ENCODE measurements at regions not wholly inside any gene's neighbourhood (a gene's known extent, or its start where the extent isn't known, plus 50 kb on each side); places are given as distances from the start of the nearest gene placed in this dataset.

- H3K4me1 ChIP-seq (ENCODE audit: insufficient read depth, low read length) = peaks cover 44% of the 10 kb centered on the region
- H3K27me3 ChIP-seq (ENCODE audit: insufficient read depth, low read length) = peaks cover 5% of the 10 kb centered on the region
- H3K9me3 ChIP-seq (ENCODE audit: low read depth, low read length) = no peaks in the 10 kb centered on the region
- no peak overlapping the region for H3K4me3 ChIP-seq (ENCODE audit: low read length)
Measured at GRCh38 chr1:181160998-181161870, 72.7 kb downstream of the IER5 start.

- peaks cover 39% of the 10 kb centered on the region for H3K4me1 ChIP-seq (ENCODE audit: insufficient read depth, low read length)
- no peaks in the 10 kb centered on the region for H3K27me3 ChIP-seq (ENCODE audit: insufficient read depth, low read length)
- no peaks in the 10 kb centered on the region for H3K9me3 ChIP-seq (ENCODE audit: low read depth, low read length)
- H3K4me3 ChIP-seq (ENCODE audit: low read length) = no peak overlapping the region
Measured at GRCh38 chr1:181163662-181164061, 75.2 kb downstream of the IER5 start.

GRCh38 chr1:181166377-181167196 lies 78.1 kb downstream of the IER5 start:
- Histone ChIP-seq H3K4me1 (ENCODE audit: insufficient read depth, low read length) (peaks cover 9% of the 10 kb centered on the region), H3K27me3 (ENCODE audit: insufficient read depth, low read length) (no peaks in the 10 kb centered on the region), H3K9me3 (ENCODE audit: low read depth, low read length) (no peaks in the 10 kb centered on the region), H3K4me3 (ENCODE audit: low read length) (no peak overlapping the region)

GRCh38 chr1:181169281-181169865 lies 80.9 kb downstream of the IER5 start:
- H3K27me3 ChIP-seq (ENCODE audit: insufficient read depth, low read length) = no peaks in the 10 kb centered on the region
- H3K4me1 ChIP-seq (ENCODE audit: insufficient read depth, low read length) = peaks cover 5% of the 10 kb centered on the region
- no peaks in the 10 kb centered on the region for H3K9me3 ChIP-seq (ENCODE audit: low read depth, low read length)
- H3K4me3 ChIP-seq (ENCODE audit: low read length) = no peak overlapping the region

- H3K9me3 ChIP-seq (ENCODE audit: low read depth, low read length) = no peaks in the 10 kb centered on the region
- H3K4me3 ChIP-seq (ENCODE audit: low read length) = no peak overlapping the region
- no peaks in the 10 kb centered on the region for H3K27me3 ChIP-seq (ENCODE audit: insufficient read depth, low read length)
- peaks cover 5% of the 10 kb centered on the region for H3K4me1 ChIP-seq (ENCODE audit: insufficient read depth, low read length)
Measured at GRCh38 chr1:181170194-181170593, 81.7 kb downstream of the IER5 start.

GRCh38 chr1:181172082-181172481 lies 83.6 kb downstream of the IER5 start:
- Histone ChIP-seq H3K4me3 (ENCODE audit: low read length) (no peak overlapping the region), H3K4me1 (ENCODE audit: insufficient read depth, low read length) (no peaks in the 10 kb centered on the region), H3K9me3 (ENCODE audit: low read depth, low read length) (no peaks in the 10 kb centered on the region), H3K27me3 (ENCODE audit: insufficient read depth, low read length) (no peaks in the 10 kb centered on the region)

- H3K4me3 ChIP-seq (ENCODE audit: low read length) = no peak overlapping the region
- no peaks in the 10 kb centered on the region for H3K4me1 ChIP-seq (ENCODE audit: insufficient read depth, low read length)
- no peaks in the 10 kb centered on the region for H3K9me3 ChIP-seq (ENCODE audit: low read depth, low read length)
- no peaks in the 10 kb centered on the region for H3K27me3 ChIP-seq (ENCODE audit: insufficient read depth, low read length)
Measured at GRCh38 chr1:181173761-181174447, 85.4 kb downstream of the IER5 start.

GRCh38 chr1:181174861-181175260 lies 86.4 kb downstream of the IER5 start:
- Histone ChIP-seq H3K27me3 (ENCODE audit: insufficient read depth, low read length) (no peaks in the 10 kb centered on the region), H3K4me1 (ENCODE audit: insufficient read depth, low read length) (no peaks in the 10 kb centered on the region), H3K4me3 (ENCODE audit: low read length) (no peak overlapping the region), H3K9me3 (ENCODE audit: low read depth, low read length) (no peaks in the 10 kb centered on the region)

GRCh38 chr1:181175356-181175910 lies 86.9 kb downstream of the IER5 start:
- H3K4me3 ChIP-seq (ENCODE audit: low read length) = no peak overlapping the region
- no peaks in the 10 kb centered on the region for H3K9me3 ChIP-seq (ENCODE audit: low read depth, low read length)
- H3K27me3 ChIP-seq (ENCODE audit: insufficient read depth, low read length) = no peaks in the 10 kb centered on the region
- no peaks in the 10 kb centered on the region for H3K4me1 ChIP-seq (ENCODE audit: insufficient read depth, low read length)

- Histone ChIP-seq H3K4me1 (ENCODE audit: insufficient read depth, low read length) (no peaks in the 10 kb centered on the region), H3K27me3 (ENCODE audit: insufficient read depth, low read length) (no peaks in the 10 kb centered on the region), H3K9me3 (ENCODE audit: low read depth, low read length) (no peaks in the 10 kb centered on the region), H3K4me3 (ENCODE audit: low read length) (no peak overlapping the region)
Measured at GRCh38 chr1:181175955-181176354, 87.5 kb downstream of the IER5 start.

- no peaks in the 10 kb centered on the region for H3K27me3 ChIP-seq (ENCODE audit: insufficient read depth, low read length)
- H3K4me3 ChIP-seq (ENCODE audit: low read length) = no peak overlapping the region
- no peaks in the 10 kb centered on the region for H3K4me1 ChIP-seq (ENCODE audit: insufficient read depth, low read length)
- no peaks in the 10 kb centered on the region for H3K9me3 ChIP-seq (ENCODE audit: low read depth, low read length)
Measured at GRCh38 chr1:181178241-181178879, 89.9 kb downstream of the IER5 start.

GRCh38 chr1:181179279-181179986 lies 90.9 kb downstream of the IER5 start:
- Histone ChIP-seq H3K27me3 (ENCODE audit: insufficient read depth, low read length) (no peaks in the 10 kb centered on the region), H3K9me3 (ENCODE audit: low read depth, low read length) (no peaks in the 10 kb centered on the region)

GRCh38 chr1:181179987-181180365 lies 91.5 kb downstream of the IER5 start:
- no peaks in the 10 kb centered on the region for H3K4me1 ChIP-seq (ENCODE audit: insufficient read depth, low read length)
- H3K9me3 ChIP-seq (ENCODE audit: low read depth, low read length) = no peaks in the 10 kb centered on the region
- no peak overlapping the region for H3K4me3 ChIP-seq (ENCODE audit: low read length)
- no peaks in the 10 kb centered on the region for H3K27me3 ChIP-seq (ENCODE audit: insufficient read depth, low read length)

More at GRCh38 chr1:181179279-181179986, 90.9 kb downstream of the IER5 start:
- Histone ChIP-seq H3K4me1 (ENCODE audit: insufficient read depth, low read length) (no peaks in the 10 kb centered on the region), H3K4me3 (ENCODE audit: low read length) (no peak overlapping the region)
